DMS 273 treated with DMSO at 0.1 percent for 48 hours (cell line): ENCODE measurements at regions not wholly inside any gene's neighbourhood (a gene's known extent, or its start where the extent isn't known, plus 50 kb on each side); places are given as distances from the start of the nearest gene placed in this dataset.

Source experiments
- DNase-seq: peaks from one replicate; lab custom pipeline; 2025; lab: John Stamatoyannopoulos, UW

- no peak for DNase-seq
These were observed 181.2 kb upstream of the CTBP2 start for GRCh38 chr10:125341611-125342010.

DNA sequence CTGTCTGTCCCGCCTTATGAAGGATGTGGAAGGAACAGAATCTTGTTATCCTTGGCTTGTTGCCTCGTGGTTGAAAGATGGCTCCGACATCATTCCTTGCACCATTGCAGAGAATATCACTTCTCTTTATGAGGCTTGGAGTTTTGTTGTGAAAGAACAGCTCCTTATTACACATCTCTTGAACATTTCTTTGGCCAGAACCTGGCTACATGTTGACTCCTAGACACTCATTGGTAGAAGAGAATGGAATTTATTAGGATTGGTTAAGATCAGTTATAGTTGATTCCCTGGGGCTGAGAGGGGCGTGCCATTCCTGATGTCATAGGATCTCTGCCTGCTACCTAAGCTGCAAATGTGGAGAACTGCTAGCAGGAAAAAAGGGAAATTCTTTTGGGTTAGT, 180.5 kb upstream of the CTBP2 start:
- DNase-seq, result no peak

DNA sequence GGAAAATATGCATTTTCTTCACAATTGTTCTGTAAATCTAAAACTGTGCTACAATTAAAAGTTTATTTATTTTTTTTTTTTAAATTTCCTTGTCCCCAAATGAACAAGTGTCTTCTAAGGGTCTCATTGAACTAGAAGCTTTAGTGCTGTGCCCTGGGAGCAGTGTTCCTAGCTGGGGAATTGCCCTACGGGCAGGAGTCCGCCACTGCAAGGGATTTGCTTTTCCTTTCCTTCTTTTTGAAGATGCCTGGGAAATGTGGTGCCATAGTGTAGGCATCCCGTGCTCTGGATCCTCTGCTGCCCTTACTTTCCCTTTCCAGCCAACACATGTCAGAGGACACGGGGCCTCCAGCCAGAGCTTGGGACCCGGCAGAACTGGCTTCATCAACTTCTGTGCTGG, 177.1 kb upstream of the CTBP2 start:
- DNase-seq, result no peak

- no peak for DNase-seq
These were observed 174.2 kb upstream of the CTBP2 start for GRCh38 chr10:125334545-125334944.

GRCh38 chr10:125333769-125334168, 173.4 kb upstream of the CTBP2 start:
- no peak for DNase-seq

DNA sequence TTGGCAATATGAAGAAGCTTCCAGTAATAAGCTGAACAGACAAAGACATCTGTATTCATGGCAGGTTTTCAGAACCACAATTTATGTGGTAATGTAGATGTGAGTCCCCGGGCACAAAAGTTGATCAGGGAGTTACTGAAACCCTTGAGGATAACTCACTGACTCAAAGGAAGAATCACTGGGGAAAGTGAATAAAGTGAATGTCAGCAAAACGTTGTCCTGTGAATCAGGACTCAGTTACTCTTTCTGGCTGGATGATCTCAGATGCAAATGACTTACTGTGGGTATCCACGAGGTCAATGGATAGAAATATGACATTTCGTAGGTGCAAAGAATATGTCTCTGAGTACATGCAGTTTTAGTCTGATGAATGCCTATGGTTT, 172.8 kb upstream of the CTBP2 start:
- DNase-seq, result no peak

- DNase-seq, result no peak
These were observed 172.3 kb upstream of the CTBP2 start for GRCh38 chr10:125332548-125333208.

DNA sequence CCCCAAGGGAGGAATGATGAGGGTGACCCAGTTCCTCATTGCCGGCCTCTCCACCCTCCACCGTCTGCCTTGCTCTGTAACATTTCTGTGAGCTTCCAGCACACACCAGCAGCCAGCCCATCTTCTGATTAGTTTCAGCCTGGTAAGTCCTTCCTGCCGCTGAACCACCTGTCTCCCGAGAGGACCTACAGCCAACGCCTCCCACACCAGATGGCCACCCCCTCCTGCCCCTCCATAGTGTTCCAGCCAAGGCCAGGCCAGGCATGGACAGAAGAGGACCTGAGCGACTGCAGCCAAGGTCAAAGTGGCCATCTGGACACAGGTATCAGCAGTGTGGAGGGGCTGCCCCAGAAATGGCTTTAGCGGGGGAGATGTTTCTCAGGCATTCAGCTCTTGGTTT, 170.7 kb upstream of the CTBP2 start:
- no peak for DNase-seq

DNA sequence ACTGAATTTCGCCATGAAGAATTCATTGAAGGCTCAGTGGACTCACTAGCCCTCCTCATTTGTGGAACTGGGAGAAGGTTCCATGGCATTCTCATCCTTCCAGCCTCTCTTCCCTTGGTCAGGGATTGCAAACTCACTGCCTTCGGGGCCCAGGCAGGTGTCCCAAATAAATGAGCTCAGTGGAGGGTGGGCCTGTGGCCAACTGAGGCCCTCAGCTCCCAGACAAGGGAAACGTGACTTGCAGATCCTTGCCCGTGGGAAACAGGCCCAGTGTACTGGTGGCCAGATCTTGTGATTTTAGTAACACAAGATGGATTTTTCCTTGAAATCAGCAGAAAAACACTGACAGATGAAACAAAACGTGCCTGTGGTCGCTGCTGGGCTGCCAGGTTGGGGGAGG, 168.7 kb upstream of the CTBP2 start:
- DNase-seq, result no peak

GRCh38 chr10:125325326-125325725, 165.0 kb upstream of the CTBP2 start:
- DNase-seq, result no peak

DNA sequence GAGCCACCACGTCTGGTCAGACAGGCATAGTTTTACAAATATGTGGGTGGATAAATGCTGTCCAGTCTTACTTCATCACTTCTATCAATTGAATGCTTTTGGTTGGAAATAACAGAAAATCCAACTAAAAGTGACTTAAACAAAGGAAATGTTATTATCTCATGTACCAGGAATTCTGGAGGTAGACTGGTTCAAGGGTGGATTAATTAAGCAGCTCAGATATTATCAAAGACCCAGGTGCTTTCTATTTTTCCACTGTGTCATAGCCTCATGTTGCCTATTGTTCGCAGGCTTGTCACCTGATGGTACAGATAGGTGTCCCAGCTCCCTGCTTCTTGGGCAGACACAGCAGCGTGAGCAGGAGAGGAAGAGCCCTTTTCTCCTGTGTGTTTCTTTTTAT, 156.1 kb upstream of the CTBP2 start:
- DNase-seq, result no peak

DNA sequence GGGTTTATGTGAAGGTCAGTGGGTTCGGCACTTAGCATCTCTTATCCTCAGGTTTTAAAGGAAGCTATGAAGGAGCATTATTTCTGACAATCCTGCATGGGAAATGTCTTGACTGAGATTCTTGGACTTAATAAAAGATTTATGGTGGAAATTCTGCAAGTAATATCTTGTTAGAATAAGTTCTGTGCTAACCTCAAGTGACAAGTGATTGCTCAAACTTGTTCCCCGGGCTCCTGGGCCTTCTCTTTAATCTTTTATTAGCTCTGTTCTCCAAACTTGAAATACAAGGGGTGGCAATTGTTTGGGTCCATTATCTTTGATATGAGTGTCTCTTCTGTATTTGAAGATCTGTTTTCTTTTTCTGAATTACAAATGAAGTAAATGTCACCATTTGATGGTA, 140.6 kb upstream of the CTBP2 start:
- no peak for DNase-seq

DNA sequence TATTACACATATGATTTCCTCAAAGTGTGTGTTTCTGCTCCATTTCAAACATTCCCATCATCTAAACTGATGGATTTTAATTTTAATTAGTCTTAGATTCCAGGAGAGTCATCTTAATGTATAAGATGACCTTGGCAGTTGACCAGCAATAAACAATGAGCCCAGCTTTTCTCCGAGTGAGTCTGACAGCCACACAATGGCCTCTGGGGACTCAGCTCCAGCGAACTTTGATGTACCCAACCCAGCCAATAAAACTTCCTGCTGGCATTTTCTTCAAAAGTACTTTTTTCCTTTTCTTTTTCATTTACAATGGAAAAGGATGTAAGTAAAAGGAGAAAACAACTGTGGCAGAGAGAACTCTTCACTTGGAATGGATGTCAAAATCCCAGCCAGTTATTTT, 139.1 kb upstream of the CTBP2 start:
- no peak for DNase-seq

DNA sequence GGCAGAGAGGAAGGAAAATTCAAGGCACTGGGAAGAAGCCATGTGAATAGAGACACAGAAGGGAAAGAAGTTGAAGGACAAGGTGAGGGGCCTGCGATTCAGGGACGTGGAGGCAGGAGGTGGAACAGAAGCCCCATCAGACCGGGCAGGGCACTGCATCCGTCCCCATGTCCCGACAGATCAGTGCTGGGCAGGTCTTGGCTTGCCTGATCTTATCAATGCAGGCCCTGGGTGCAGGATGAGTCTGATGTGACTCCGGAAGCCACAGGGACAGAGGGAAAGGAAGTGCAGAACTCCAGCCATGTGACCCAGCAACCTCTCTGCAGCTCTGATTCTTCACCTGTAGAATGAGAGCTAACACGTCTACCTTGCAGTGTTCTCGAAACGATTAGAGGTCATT, 136.2 kb upstream of the CTBP2 start:
- no peak for DNase-seq

DNA sequence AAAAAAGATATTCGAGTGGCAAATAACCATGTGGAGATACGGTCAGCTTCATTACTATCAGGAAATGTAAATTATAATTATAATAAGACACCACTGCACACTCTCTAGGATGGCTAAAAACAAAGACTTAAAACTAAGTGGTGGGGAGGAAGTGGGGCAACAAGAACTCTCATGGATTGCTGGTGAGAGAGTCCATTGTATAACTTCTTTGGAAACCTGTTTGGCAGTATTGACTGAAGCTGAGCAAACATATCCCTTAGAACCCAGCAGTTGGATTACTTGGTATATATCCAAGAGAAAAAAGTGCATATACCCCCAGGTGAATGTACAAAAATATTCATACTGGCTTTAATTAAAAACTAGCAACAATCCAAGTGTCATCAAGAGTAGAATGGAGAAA, 133.7 kb upstream of the CTBP2 start:
- no peak for DNase-seq

DNA sequence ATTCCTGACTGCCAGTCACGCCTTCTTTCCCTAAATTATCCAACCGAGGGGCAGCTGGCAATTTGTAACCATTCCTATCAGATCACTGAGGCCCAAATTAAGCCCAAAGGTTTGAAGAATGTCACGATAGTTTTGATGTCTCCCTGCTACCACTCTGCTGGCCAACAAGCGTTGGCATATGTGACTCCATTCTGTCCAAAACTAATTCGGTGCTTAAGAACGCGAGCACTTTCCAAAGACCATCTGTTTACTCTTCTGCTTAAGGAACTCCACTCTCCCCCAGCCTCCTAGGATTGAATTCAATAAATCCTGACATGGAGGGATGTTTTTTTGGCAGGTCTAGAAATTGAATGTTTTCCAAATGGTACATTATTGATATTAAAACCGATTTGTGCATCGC, 131.5 kb upstream of the CTBP2 start:
- DNase-seq, result no peak

DNA sequence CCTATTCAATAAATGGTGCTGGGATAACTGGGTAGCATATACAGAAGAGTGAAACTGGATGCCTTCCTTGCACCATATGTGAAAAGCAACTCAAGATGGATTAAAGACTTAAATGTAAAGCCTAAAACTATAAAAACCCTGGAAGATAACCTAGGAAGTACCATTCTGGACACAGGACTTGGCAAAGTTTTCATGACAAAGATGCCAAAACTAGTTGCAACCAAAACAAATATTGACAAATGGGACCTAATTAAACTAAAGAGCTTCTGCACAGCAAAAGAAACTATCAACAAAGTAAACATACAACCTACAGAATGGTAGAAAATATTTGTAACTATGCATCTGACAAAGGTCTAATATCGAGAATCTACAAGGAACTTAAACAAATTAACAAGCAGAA, 129.1 kb upstream of the CTBP2 start:
- no peak for DNase-seq

- DNase-seq, result no peak
These were observed 124.7 kb upstream of the CTBP2 start for GRCh38 chr10:125284875-125285597.

GRCh38 chr10:125283836-125284614, 123.7 kb upstream of the CTBP2 start:
- no peak for DNase-seq

- no peak for DNase-seq
These were observed 123.0 kb upstream of the CTBP2 start for GRCh38 chr10:125283191-125283835.

GRCh38 chr10:125281091-125281490, 120.7 kb upstream of the CTBP2 start:
- DNase-seq, result no peak

DNA sequence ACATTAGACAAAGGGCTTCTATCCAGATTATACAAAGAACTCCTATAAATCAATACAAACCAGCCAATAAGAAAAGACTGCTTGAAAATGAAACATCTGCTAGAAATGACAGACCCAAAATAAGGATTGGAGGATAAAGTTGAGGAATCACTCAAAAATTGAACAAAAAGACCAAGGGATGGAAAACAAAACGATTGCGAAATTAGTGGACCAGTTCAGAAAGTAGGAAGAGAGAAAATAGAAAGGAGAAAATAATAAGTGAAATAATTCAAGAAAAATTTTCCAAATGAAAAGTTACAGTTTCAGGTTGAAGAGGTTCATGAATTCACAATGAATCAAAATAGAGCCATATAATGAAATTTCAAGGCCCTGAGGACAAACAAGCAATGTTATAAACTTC, 115.8 kb upstream of the CTBP2 start:
- no peak for DNase-seq

DNA sequence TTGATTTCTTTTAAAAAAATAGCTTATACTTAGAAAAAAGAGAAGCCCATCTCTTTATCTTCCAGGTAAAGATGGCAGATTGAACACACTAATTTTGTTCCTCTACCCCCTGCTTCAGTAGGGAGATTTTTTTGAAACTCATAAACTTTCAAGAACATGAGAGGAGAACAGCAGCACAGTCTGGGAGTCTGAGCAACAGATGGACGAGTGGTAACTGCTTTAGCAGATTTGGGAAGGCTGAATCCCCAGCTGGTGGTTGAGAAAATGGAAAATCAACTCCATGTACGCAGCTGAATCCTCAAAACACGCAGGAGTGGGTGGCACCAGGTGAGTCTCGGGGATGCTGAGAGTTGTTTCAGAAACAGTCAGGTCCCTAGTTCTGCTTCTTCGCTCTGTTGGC, 114.6 kb upstream of the CTBP2 start:
- DNase-seq, result no peak
